K562 (cell line): ENCODE measurements at regions not wholly inside any gene's neighbourhood (a gene's known extent, or its start where the extent isn't known, plus 50 kb on each side); places are given as distances from the start of the nearest gene placed in this dataset.

Source experiments
- CTCF ChIP-seq, 3 experiments: IDR thresholded peaks in 2 of 3; conservative IDR thresholded peaks in 1 of 3; 2 replicates each; pipeline ENCODE4 v1.5.1; 2011 to 2012; ENCODE audit warnings: low read length in 3 of 3, mild to moderate bottlenecking in 3 of 3, control low read depth in 2 of 3, improper control_type of control experiment in 1 of 3, inconsistent platforms in 1 of 3, low read depth in 1 of 3, mixed read lengths in 1 of 3, moderate library complexity in 1 of 3; ENCODE audit not compliant: insufficient read depth in 2 of 3
- KHSRP ChIP-seq: fragments of 450-650 bp; IDR thresholded peaks from 2 replicates; pipeline ENCODE4 v1.6.1; 2017
- MYC ChIP-seq, 2 experiments: fragments of 250-450 bp in 1 of 2; sonication (Bioruptor Pico) in 1 of 2; IDR thresholded peaks; 2 replicates each; pipeline versions ENCODE4 v1.5.1 to v1.6.1; 2012 to 2021; ENCODE audit warnings: low read depth in 2 of 2, borderline replicate concordance in 1 of 2, improper control_type of control experiment in 1 of 2, low read length in 1 of 2, mild to moderate bottlenecking in 1 of 2, moderate library complexity in 1 of 2
- REST ChIP-seq, 2 experiments: fragments of 450-650 bp; formaldehyde crosslinking in 1 of 2; IDR thresholded peaks; 2 replicates each; pipeline versions ENCODE4 v1.4.0 to v1.6.1; 2014 to 2020; ENCODE audit warnings: mild to moderate bottlenecking in 2 of 2, borderline replicate concordance in 1 of 2, low read depth in 1 of 2
- RFX5 ChIP-seq: IDR thresholded peaks from 2 replicates; pipeline ENCODE4 v1.6.1; 2011; ENCODE audit warnings: low read depth, mild to moderate bottlenecking, improper control_type of control experiment, low read length
- SAP30 ChIP-seq: fragments of 200-600 bp; sonication (generic); IDR thresholded peaks from 2 replicates; pipeline ENCODE4 v1.6.1; 2012; ENCODE audit warnings: borderline replicate concordance, low read depth, mild to moderate bottlenecking, moderate library complexity, low read length, control low read depth, inconsistent platforms; ENCODE audit not compliant: insufficient read depth, poor library complexity, severe bottlenecking
- SP1 ChIP-seq: sonication (generic); formaldehyde crosslinking; IDR thresholded peaks from 2 replicates; pipeline ENCODE4 v1.8.1; 2022; ENCODE audit warnings: mild to moderate bottlenecking, missing genetic modification reagents
- ZBTB43 ChIP-seq: sonication (generic); formaldehyde crosslinking; IDR thresholded peaks from 2 replicates; pipeline ENCODE4 v1.8.0; 2023; ENCODE audit warnings: mild to moderate bottlenecking, missing genetic modification reagents
- ZNF408 ChIP-seq: fragments of 250-450 bp; sonication (Bioruptor Pico); IDR thresholded peaks from 2 replicates; pipeline ENCODE4 v1.4.0; 2020; ENCODE audit warnings: low read depth, mild to moderate bottlenecking, moderate library complexity

- TF ChIP-seq REST (IDR thresholded peaks at IDR 0.05; ENCODE audit: borderline replicate concordance) = no peak
- no peak for TF ChIP-seq REST (CRISPR knock-in tag; IDR thresholded peaks at IDR 0.05; ENCODE audit: low read depth)
- TF ChIP-seq SAP30 = no peak
- no peak for TF ChIP-seq RFX5
- no peak for TF ChIP-seq CTCF (IDR thresholded peaks at IDR 0.05 in 2 of 3, conservative IDR thresholded peaks at IDR 0.05 in 1 of 3; ENCODE audit: insufficient read depth in 2 of 3, low read depth in 1 of 3, low read length in 3 of 3)
- no peak for TF ChIP-seq ZBTB43 (CRISPR knock-in tag)
- TF ChIP-seq MYC (IDR thresholded peaks at IDR 0.05; ENCODE audit: low read depth, low read length) = no peak
- TF ChIP-seq MYC (CRISPR knock-in tag; IDR thresholded peaks at IDR 0.05; ENCODE audit: borderline replicate concordance, low read depth) = no peak
- no peak for TF ChIP-seq KHSRP
- no peak for TF ChIP-seq ZNF408 (CRISPR knock-in tag)
- TF ChIP-seq SP1 (CRISPR knock-in tag) = no peak
These were observed 364.1 kb downstream of the EFNA5 start for GRCh38 chr5:107306594-107306993.
